ENCODE measurements at regions not wholly inside any gene's neighbourhood (a gene's known extent, or its start where the extent isn't known, plus 50 kb on each side); places are given as distances from the start of the nearest gene placed in this dataset.

- TF ChIP-seq POLR2A (IDR thresholded peaks at IDR 0.05) (no peak), CTCF (IDR thresholded peaks at IDR 0.05) (no peak), POLR2AphosphoS5 (IDR thresholded peaks at IDR 0.05) (no peak)
Measured at GRCh38 chr17:6255322-6255721, 179.6 kb downstream of the AIPL1 start.

Data from stomach (tissue), 4 donors.